Fibroblast of lung (primary cell): ENCODE measurements at regions not wholly inside any gene's neighbourhood (a gene's known extent, or its start where the extent isn't known, plus 50 kb on each side); places are given as distances from the start of the nearest gene placed in this dataset.

ENCODE experiments used
- DNase-seq, 2 donors: peaks; one replicate each; pipeline versions ENCODE4 v3.0.0 to v3.0.0-alpha.2; 2010; ENCODE audit warnings: low read depth in 2 of 2
- H2AFZ ChIP-seq: 2 replicates; pipeline ENCODE4 v1.5.1; 2012; ENCODE audit warnings: low read length, control low read depth, inconsistent platforms
- H3K27ac ChIP-seq: 2 replicates; pipeline ENCODE4 v1.5.1; 2011; ENCODE audit warnings: low read length, control low read depth; ENCODE audit not compliant: insufficient read depth
- H3K27me3 ChIP-seq: 2 replicates; pipeline ENCODE4 v1.5.1; 2011; ENCODE audit warnings: mild to moderate bottlenecking, low read length; ENCODE audit not compliant: control insufficient read depth, insufficient read depth
- H3K36me3 ChIP-seq: 2 replicates; pipeline ENCODE4 v1.5.1; 2011; ENCODE audit warnings: low read length; ENCODE audit not compliant: control insufficient read depth, insufficient read depth
- H3K4me1 ChIP-seq: 2 replicates; pipeline ENCODE4 v1.5.1; 2011; ENCODE audit warnings: low read length; ENCODE audit not compliant: control insufficient read depth, insufficient read depth; ENCODE audit errors: extremely low read depth
- H3K4me2 ChIP-seq: 2 replicates; pipeline ENCODE4 v1.5.1; 2011; ENCODE audit warnings: low read length, control low read depth; ENCODE audit not compliant: insufficient read depth; ENCODE audit errors: extremely low read depth
- H3K4me3 ChIP-seq, 4 experiments: fragments of 200-600 bp in 1 of 4; sonication (generic) in 1 of 4; replicated peaks in 1 of 4; 2 replicates each; pipeline ENCODE4 v1.5.1; 2011 to 2016; ENCODE audit warnings: low read length in 4 of 4, low read depth in 3 of 4, mild to moderate bottlenecking in 3 of 4, control low read depth in 2 of 4, inconsistent platforms in 1 of 4, mixed read lengths in 1 of 4; ENCODE audit not compliant: insufficient read depth in 1 of 4; ENCODE audit errors: control extremely low read depth in 1 of 4
- H3K79me2 ChIP-seq: 2 replicates; pipeline ENCODE4 v1.5.1; 2012; ENCODE audit warnings: mild to moderate bottlenecking, low read length, inconsistent platforms; ENCODE audit not compliant: control insufficient read depth, insufficient read depth
- H3K9ac ChIP-seq: 2 replicates; pipeline ENCODE4 v1.5.1; 2011; ENCODE audit warnings: mild to moderate bottlenecking, low read length, control low read depth; ENCODE audit not compliant: insufficient read depth
- H3K9me3 ChIP-seq: 2 replicates; pipeline ENCODE4 v1.5.1; 2012; ENCODE audit warnings: low read depth, low read length; ENCODE audit not compliant: control insufficient read depth, insufficient read depth
- H4K20me1 ChIP-seq: 2 replicates; pipeline ENCODE4 v1.5.1; 2011; ENCODE audit warnings: low read length; ENCODE audit not compliant: control insufficient read depth, insufficient read depth; ENCODE audit errors: extremely low read depth
- CTCF ChIP-seq, 2 donors: IDR thresholded peaks in 1 of 2; conservative IDR thresholded peaks in 1 of 2; 1 replicate in 1 of 2; 2 replicates in 1 of 2; pipeline ENCODE4 v1.5.1; 2011 to 2012; ENCODE audit warnings: low read length in 2 of 2, control low read depth in 1 of 2, inconsistent platforms in 1 of 2, low read depth in 1 of 2, mild to moderate bottlenecking in 1 of 2
- EZH2 ChIP-seq: IDR thresholded peaks from 2 replicates; pipeline ENCODE4 v1.5.1; 2012; ENCODE audit warnings: low read length, control low read depth, mild to moderate bottlenecking; ENCODE audit errors: missing control alignments

GRCh38 chr16:50861970-50862411 is 120.1 kb downstream of the CYLD start:
- H2AFZ ChIP-seq: no peak overlapping the region
- H3K4me2 ChIP-seq: no peak overlapping the region

GRCh38 chr16:50861451-50861850 is 119.6 kb downstream of the CYLD start:
- H3K4me2 ChIP-seq: no peak overlapping the region
- no peak overlapping the region for H3K9ac ChIP-seq
- no peak overlapping the region for H3K27ac ChIP-seq

More at GRCh38 chr16:50861970-50862411, 120.1 kb downstream of the CYLD start:
- peak; percentile 63 to 90 for DNase-seq
- no peaks in the 10 kb centered on the region for H3K27me3 ChIP-seq
- no peaks in the 10 kb centered on the region for H4K20me1 ChIP-seq
- TF ChIP-seq EZH2 (no peak), CTCF (conservative IDR thresholded peaks at IDR 0.05 in 1 of 2, IDR thresholded peaks at IDR 0.05 in 1 of 2; ENCODE audit: low read depth in 1 of 2, low read length in 2 of 2) (no peak)
- H3K9ac ChIP-seq: no peak overlapping the region
- H3K4me1 ChIP-seq: no peaks in the 10 kb centered on the region
- no peaks in the 10 kb centered on the region for H3K79me2 ChIP-seq
- no peaks in the 10 kb centered on the region for H3K9me3 ChIP-seq
- H3K36me3 ChIP-seq: no peaks in the 10 kb centered on the region
- H3K27ac ChIP-seq: no peak overlapping the region
- H3K4me3 ChIP-seq: no peak overlapping the region

GRCh38 chr16:50859628-50860360 is 117.9 kb downstream of the CYLD start:
- H3K9ac ChIP-seq: no peak overlapping the region
- no peaks in the 10 kb centered on the region for H4K20me1 ChIP-seq
- H3K27ac ChIP-seq: no peak overlapping the region
- no peak overlapping the region for H2AFZ ChIP-seq
- no peaks in the 10 kb centered on the region for H3K36me3 ChIP-seq
- no peaks in the 10 kb centered on the region for H3K27me3 ChIP-seq
- H3K4me1 ChIP-seq: no peaks in the 10 kb centered on the region
- TF ChIP-seq CTCF (conservative IDR thresholded peaks at IDR 0.05 in 1 of 2, IDR thresholded peaks at IDR 0.05 in 1 of 2; ENCODE audit: low read depth in 1 of 2, low read length in 2 of 2): no peak
- no peak for TF ChIP-seq EZH2
- H3K79me2 ChIP-seq: no peaks in the 10 kb centered on the region
- H3K9me3 ChIP-seq: no peaks in the 10 kb centered on the region
- H3K4me3 ChIP-seq: no peak overlapping the region
- no peak overlapping the region for H3K4me2 ChIP-seq
- no peak for DNase-seq

More at GRCh38 chr16:50861451-50861850, 119.6 kb downstream of the CYLD start:
- H3K4me1 ChIP-seq: no peaks in the 10 kb centered on the region
- no peaks in the 10 kb centered on the region for H3K27me3 ChIP-seq
- no peaks in the 10 kb centered on the region for H3K9me3 ChIP-seq
- no peaks in the 10 kb centered on the region for H3K79me2 ChIP-seq
- no peaks in the 10 kb centered on the region for H3K36me3 ChIP-seq
- no peak overlapping the region for H2AFZ ChIP-seq
- no peak for DNase-seq
- H3K4me3 ChIP-seq: no peak overlapping the region
- TF ChIP-seq CTCF (conservative IDR thresholded peaks at IDR 0.05 in 1 of 2, IDR thresholded peaks at IDR 0.05 in 1 of 2; ENCODE audit: low read depth in 1 of 2, low read length in 2 of 2) (no peak), EZH2 (no peak)
- H4K20me1 ChIP-seq: no peaks in the 10 kb centered on the region
